Fibroblast of lung (primary cell): ENCODE measurements at regions not wholly inside any gene's neighbourhood (a gene's known extent, or its start where the extent isn't known, plus 50 kb on each side); places are given as distances from the start of the nearest gene placed in this dataset.
A peak's percentile ranks its signal among the peaks of the same experiment; 100 is the strongest.

ENCODE experiments used
- DNase-seq, 2 donors: peaks; one replicate each; pipeline versions ENCODE4 v3.0.0 to v3.0.0-alpha.2; 2010; ENCODE audit warnings: low read depth in 2 of 2
- H2AFZ ChIP-seq: 2 replicates; pipeline ENCODE4 v1.5.1; 2012; ENCODE audit warnings: low read length, control low read depth, inconsistent platforms
- H3K27ac ChIP-seq: 2 replicates; pipeline ENCODE4 v1.5.1; 2011; ENCODE audit warnings: low read length, control low read depth; ENCODE audit not compliant: insufficient read depth
- H3K27me3 ChIP-seq: 2 replicates; pipeline ENCODE4 v1.5.1; 2011; ENCODE audit warnings: mild to moderate bottlenecking, low read length; ENCODE audit not compliant: control insufficient read depth, insufficient read depth
- H3K36me3 ChIP-seq: 2 replicates; pipeline ENCODE4 v1.5.1; 2011; ENCODE audit warnings: low read length; ENCODE audit not compliant: control insufficient read depth, insufficient read depth
- H3K4me1 ChIP-seq: 2 replicates; pipeline ENCODE4 v1.5.1; 2011; ENCODE audit warnings: low read length; ENCODE audit not compliant: control insufficient read depth, insufficient read depth; ENCODE audit errors: extremely low read depth
- H3K4me2 ChIP-seq: 2 replicates; pipeline ENCODE4 v1.5.1; 2011; ENCODE audit warnings: low read length, control low read depth; ENCODE audit not compliant: insufficient read depth; ENCODE audit errors: extremely low read depth
- H3K4me3 ChIP-seq, 4 experiments: fragments of 200-600 bp in 1 of 4; sonication (generic) in 1 of 4; replicated peaks in 1 of 4; 2 replicates each; pipeline ENCODE4 v1.5.1; 2011 to 2016; ENCODE audit warnings: low read length in 4 of 4, low read depth in 3 of 4, mild to moderate bottlenecking in 3 of 4, control low read depth in 2 of 4, inconsistent platforms in 1 of 4, mixed read lengths in 1 of 4; ENCODE audit not compliant: insufficient read depth in 1 of 4; ENCODE audit errors: control extremely low read depth in 1 of 4
- H3K79me2 ChIP-seq: 2 replicates; pipeline ENCODE4 v1.5.1; 2012; ENCODE audit warnings: mild to moderate bottlenecking, low read length, inconsistent platforms; ENCODE audit not compliant: control insufficient read depth, insufficient read depth
- H3K9ac ChIP-seq: 2 replicates; pipeline ENCODE4 v1.5.1; 2011; ENCODE audit warnings: mild to moderate bottlenecking, low read length, control low read depth; ENCODE audit not compliant: insufficient read depth
- H3K9me3 ChIP-seq: 2 replicates; pipeline ENCODE4 v1.5.1; 2012; ENCODE audit warnings: low read depth, low read length; ENCODE audit not compliant: control insufficient read depth, insufficient read depth
- H4K20me1 ChIP-seq: 2 replicates; pipeline ENCODE4 v1.5.1; 2011; ENCODE audit warnings: low read length; ENCODE audit not compliant: control insufficient read depth, insufficient read depth; ENCODE audit errors: extremely low read depth
- EZH2 ChIP-seq: IDR thresholded peaks from 2 replicates; pipeline ENCODE4 v1.5.1; 2012; ENCODE audit warnings: low read length, control low read depth, mild to moderate bottlenecking; ENCODE audit errors: missing control alignments
- TF ChIP-seq, protein P1 (sequence below), 2 donors: IDR thresholded peaks in 1 of 2; conservative IDR thresholded peaks in 1 of 2; 1 replicate in 1 of 2; 2 replicates in 1 of 2; pipeline ENCODE4 v1.5.1; 2011 to 2012; ENCODE audit warnings: low read length in 2 of 2, control low read depth in 1 of 2, inconsistent platforms in 1 of 2, low read depth in 1 of 2, mild to moderate bottlenecking in 1 of 2

DNA sequence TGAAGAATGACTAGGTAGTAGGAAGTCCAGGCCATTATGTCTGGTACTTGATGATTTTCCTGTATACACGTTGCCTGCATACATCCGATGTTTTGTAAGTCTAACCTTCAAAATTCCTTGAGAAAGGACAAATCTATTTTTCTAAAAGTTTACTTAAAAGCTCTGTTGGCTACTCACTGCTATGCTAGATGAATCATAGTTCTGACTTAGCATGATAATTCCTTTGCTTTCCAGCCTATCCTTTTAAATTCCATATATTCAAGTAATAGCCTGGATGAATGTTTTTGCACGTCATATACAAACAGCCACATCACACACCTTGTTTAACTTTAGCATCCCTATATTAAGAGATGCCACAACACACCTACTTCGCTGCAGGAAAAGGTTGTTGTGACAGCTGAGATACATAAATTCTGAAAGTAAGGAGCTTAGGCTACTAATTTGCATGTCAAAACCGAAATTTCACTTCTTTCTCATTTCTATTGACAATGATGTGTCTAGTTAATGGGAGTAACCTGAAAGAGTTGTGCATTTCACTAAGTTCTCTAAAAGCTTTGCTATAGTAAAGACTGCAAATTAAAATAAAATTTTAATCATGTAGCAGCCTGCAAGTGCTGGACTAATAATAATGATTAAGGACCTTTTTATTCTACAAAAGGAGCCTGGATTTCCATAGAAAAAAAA is 1116.4 kb downstream of the JRKL start:
- H4K20me1 ChIP-seq: no peaks in the 10 kb centered on the region
- TF ChIP-seq, protein P1, sequence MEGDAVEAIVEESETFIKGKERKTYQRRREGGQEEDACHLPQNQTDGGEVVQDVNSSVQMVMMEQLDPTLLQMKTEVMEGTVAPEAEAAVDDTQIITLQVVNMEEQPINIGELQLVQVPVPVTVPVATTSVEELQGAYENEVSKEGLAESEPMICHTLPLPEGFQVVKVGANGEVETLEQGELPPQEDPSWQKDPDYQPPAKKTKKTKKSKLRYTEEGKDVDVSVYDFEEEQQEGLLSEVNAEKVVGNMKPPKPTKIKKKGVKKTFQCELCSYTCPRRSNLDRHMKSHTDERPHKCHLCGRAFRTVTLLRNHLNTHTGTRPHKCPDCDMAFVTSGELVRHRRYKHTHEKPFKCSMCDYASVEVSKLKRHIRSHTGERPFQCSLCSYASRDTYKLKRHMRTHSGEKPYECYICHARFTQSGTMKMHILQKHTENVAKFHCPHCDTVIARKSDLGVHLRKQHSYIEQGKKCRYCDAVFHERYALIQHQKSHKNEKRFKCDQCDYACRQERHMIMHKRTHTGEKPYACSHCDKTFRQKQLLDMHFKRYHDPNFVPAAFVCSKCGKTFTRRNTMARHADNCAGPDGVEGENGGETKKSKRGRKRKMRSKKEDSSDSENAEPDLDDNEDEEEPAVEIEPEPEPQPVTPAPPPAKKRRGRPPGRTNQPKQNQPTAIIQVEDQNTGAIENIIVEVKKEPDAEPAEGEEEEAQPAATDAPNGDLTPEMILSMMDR (conservative IDR thresholded peaks at IDR 0.05 in 1 of 2, IDR thresholded peaks at IDR 0.05 in 1 of 2; ENCODE audit: low read depth in 1 of 2, low read length in 2 of 2): no peak
- H3K4me1 ChIP-seq: no peaks in the 10 kb centered on the region
- peak in 1 of 2 donors; percentile 16 for DNase-seq
- H3K27me3 ChIP-seq: no peaks in the 10 kb centered on the region
- no peaks in the 10 kb centered on the region for H3K9me3 ChIP-seq
- no peak overlapping the region for H2AFZ ChIP-seq
- H3K79me2 ChIP-seq: no peaks in the 10 kb centered on the region
- H3K36me3 ChIP-seq: no peaks in the 10 kb centered on the region
- no peak overlapping the region for H3K27ac ChIP-seq
- H3K4me2 ChIP-seq: no peak overlapping the region
- no peak overlapping the region for H3K9ac ChIP-seq
- H3K4me3 ChIP-seq: no peak overlapping the region

DNA sequence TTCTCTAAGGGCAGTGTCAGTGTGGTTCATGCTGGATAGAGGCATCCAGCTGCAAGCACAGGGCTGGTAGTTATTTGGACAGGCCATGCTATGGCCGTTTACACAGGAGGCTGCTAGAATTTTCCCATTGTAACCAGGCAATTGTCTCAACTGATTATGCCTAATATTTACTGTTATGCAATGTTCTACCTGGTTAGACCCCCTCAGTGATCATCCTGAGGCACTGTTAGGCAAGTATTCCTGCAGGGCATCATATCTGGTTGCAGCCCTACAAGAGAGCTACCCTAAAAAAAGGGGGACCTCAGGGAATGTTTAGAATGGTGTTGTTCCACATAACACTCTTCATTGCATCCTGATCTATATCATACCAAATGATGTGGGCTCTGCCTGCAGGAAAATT is 1124.6 kb downstream of the JRKL start:
- no peaks in the 10 kb centered on the region for H3K79me2 ChIP-seq

GRCh38 chr11:97516688-97517087 is 1126.9 kb downstream of the JRKL start:
- H3K27ac ChIP-seq: no peak overlapping the region
- H3K79me2 ChIP-seq: no peaks in the 10 kb centered on the region
- H3K4me1 ChIP-seq: no peaks in the 10 kb centered on the region
- TF ChIP-seq, protein P1 (conservative IDR thresholded peaks at IDR 0.05 in 1 of 2, IDR thresholded peaks at IDR 0.05 in 1 of 2; ENCODE audit: low read depth in 1 of 2, low read length in 2 of 2): no peak
- TF ChIP-seq EZH2: no peak
- no peak overlapping the region for H2AFZ ChIP-seq
- H3K9ac ChIP-seq: no peak overlapping the region
- no peak for DNase-seq
- no peaks in the 10 kb centered on the region for H3K9me3 ChIP-seq
- H4K20me1 ChIP-seq: no peaks in the 10 kb centered on the region
- no peaks in the 10 kb centered on the region for H3K36me3 ChIP-seq
- H3K4me2 ChIP-seq: no peak overlapping the region
- no peak overlapping the region for H3K4me3 ChIP-seq
- no peaks in the 10 kb centered on the region for H3K27me3 ChIP-seq

More for the DNA sequence above, 1124.6 kb downstream of the JRKL start:
- no peaks in the 10 kb centered on the region for H4K20me1 ChIP-seq
- no peak overlapping the region for H3K27ac ChIP-seq
- H3K27me3 ChIP-seq: no peaks in the 10 kb centered on the region
- no peaks in the 10 kb centered on the region for H3K4me1 ChIP-seq
- H3K9me3 ChIP-seq: no peaks in the 10 kb centered on the region
- no peak overlapping the region for H3K9ac ChIP-seq
- no peak for DNase-seq
- no peak overlapping the region for H3K4me3 ChIP-seq
- no peak overlapping the region for H3K4me2 ChIP-seq
- no peak for TF ChIP-seq EZH2
- TF ChIP-seq, protein P1 (conservative IDR thresholded peaks at IDR 0.05 in 1 of 2, IDR thresholded peaks at IDR 0.05 in 1 of 2; ENCODE audit: low read depth in 1 of 2, low read length in 2 of 2): no peak
- no peaks in the 10 kb centered on the region for H3K36me3 ChIP-seq
- no peak overlapping the region for H2AFZ ChIP-seq
